NCI-H82 (cell line): ENCODE measurements at regions not wholly inside any gene's neighbourhood (a gene's known extent, or its start where the extent isn't known, plus 50 kb on each side); places are given as distances from the start of the nearest gene placed in this dataset.

Experiments
- DNase-seq: peaks from one replicate; lab custom pipeline; 2025; lab: John Stamatoyannopoulos, UW

DNA sequence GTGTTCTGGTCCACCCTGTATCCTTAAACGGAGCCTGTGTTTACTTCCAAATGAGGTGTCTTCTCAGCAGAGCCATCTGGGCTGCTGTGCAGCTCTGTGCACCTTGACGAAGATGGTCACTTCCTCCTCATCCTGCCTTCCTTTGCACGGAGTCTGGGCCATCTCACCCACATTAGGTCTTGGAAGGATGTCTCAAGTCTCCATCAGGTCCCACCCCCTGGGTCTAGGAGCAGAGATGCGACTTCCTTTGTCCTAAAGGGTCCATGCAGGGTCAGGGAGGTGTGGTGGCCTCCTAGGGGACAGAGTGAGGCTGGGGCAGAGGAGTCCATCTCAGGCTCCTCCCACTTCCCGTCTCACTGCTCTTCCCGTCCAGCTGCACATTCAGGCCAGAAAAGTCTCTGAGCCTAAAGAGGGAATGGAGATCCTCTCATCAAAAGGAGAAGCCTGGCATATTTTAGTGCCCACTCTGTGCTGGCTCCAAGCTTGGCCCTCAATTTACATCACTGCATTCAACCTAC lies 209.2 kb downstream of the MATN1 start:
- DNase-seq, result no peak

DNA sequence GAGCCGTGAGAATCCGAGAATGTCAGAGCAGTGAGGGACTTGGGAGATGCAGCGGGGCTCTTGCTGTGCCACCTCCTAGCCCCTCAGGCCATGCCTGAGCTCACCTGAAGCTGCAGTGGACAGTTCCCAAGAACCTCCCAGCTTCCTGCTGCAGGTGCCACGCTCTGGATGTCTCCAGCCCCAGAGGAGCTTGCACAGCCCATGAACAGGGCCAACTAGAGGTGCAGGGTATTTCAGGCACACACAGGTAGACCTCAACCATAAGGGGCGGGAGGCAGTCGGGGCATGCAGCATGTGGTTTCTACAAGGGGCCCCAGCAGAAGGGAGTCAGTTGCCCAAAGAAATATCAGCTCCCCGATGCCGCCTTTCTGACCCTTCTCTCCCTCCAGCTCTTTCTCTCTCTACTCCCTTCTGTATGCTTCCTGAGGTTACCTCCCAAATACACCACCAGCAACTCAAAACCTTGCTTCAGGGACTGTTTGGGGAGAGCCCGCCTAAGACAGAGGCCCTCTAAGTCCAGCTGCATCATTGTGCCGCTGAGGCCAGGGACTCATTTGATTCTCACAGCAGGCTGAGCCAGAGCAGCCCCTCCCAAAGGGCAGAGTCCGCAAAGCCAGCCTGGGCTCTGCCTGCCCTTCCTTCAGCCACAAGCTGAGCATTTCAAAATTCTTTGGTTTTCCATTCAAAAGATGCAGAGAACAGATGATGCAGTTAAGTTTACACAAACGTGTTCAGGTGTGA lies 209.8 kb downstream of the MATN1 start:
- no peak for DNase-seq

DNA sequence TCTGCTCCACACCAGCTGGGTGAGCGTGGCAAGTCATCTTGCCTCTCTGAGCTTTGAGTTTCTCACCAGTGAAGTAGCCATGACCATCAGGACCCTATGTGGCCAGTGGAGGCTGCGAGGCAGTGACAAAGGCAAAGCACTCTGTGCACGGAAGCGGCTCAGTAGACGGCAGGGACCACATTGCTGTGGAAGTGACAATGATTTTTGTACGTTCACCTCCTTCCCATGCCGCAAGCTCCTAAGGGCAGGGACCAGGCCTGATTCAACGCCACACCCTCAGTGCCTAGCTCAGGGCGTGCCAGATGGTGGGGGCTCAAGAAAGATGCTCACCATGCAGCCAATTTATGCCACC lies 210.5 kb downstream of the MATN1 start:
- no peak for DNase-seq

DNA sequence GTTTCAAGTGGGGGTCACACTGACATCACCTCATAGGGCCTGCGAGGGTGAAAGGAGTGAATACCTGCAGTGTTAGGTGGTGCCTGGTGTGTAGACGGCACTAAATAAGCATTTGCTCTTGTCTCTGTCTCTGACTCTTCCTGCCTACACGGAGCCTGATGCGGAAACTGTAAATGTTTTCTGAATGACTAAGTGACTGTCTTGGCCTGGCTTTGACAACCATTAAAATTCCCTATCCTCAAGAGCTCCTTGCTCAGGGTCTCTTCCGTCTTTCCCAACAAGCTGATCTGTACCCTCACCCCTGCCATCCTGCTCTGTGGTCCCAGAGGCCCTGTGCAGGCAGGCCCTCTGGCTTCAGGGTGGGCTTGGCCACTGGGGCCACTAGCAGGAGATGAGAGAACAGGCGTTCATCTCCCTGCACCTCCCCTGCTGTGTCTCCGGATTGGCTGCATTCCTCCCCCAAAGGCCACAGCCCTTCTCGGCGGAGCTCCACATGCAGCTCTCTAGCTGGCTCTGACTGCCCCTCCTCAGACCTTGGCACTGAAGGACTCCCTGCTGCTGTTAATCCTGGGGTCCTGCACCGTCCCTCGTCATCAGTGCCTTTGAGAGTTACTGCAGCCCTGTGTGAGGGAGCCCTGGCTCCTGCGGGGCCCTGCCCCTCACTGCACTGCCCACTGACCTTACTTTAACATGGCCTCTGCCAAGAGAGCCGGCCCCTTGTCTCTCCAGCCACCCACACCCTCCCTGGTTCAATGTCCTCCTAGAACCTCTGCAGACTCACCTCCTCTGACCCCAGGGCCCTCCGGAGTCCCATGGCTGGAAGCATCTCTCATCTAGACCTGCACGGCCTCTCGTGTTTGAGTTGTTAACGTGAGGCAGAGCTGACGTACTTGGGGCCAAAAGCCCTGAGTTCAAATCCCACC lies 211.1 kb downstream of the MATN1 start:
- no peak for DNase-seq

DNA sequence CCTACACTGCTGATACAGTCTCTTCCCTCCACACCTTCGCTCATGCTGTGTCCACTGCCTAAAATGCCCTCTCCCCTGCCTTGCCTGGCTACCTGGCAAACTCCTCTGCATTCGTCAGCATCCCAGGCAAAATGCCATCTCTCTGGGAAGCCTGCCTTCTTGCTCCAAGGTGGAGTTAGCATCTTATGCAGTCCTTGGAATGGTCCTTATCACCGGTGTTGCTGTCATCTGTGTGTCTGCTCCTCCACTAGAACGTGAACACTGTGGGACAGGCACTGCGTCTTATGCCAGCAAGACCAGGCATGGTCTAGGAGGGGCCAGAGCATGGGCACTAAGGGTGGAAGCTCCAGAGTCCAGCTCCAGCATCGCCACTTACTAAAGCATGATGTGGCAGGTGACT lies 211.8 kb downstream of the MATN1 start:
- no peak for DNase-seq

DNA sequence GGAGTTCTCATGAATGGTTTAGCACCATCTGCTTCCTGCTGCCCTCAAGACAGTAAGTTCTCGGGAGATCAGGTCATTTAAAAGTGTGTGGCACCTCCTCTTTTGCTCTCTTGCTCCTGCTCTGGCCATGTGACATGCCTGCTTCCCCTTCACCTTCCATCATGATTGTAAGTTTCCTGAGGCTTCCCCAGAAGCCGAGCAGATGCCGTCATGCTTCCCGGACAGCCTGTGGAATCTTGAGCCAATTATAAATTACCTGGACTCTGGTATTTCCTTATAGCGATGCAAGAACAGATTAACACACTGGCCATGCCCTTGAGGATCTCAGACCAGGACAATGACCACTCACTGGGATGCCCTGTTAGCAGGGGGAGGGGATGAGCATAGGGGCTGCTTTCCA lies 212.3 kb downstream of the MATN1 start:
- no peak for DNase-seq

DNA sequence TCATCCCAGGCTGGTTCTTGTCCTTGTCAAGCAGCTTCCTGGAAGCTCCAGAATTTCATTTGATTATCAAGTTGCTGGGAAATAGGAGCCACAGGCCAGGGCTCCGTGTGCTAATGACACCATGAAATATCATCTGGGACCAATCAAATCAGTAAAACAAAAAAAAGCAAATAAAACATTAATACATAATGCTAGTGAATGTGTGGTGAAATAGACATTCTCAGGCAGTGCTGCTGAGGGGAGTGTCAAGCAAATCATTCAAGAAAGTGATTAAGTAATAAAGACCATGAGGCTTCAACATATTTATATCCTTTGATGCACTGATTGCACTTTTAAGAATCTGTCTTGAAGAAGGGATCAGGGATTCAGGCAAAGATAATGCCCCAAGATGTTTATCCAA lies 213.7 kb downstream of the MATN1 start:
- DNase-seq, result no peak

DNA sequence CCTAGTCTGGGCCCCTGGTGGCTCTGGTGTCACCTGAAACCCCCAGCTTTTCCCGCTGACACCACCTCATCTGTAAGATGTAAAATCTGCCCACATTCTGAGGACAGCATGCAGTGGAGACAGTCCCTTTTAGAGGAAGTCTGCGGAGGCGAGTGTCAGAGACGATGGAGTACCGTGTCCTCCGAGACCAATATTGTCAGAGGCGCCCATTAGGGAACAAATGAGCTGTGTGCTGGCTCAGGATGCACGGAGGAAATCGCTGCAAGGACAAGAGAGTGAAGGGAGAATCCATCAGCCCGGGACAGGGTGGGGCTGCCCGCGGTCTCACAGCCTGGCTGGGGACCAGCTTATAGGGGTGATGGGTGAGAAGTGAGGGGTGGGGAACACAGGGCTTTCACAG lies 214.8 kb downstream of the MATN1 start:
- no peak for DNase-seq

DNA sequence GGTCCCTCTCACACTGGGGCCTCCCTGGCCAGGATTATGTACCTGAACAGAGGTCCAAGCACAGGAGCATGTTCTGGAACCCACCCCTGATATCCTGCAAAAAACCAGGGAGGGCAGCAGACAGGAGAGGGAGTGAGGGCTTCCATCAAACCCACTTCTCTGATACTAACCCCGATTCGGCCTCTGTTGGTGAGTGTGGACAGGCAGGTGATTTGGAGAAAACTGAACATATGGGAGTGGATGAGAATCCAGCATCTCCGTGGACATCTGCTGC lies 215.3 kb downstream of the MATN1 start:
- no peak for DNase-seq

DNA sequence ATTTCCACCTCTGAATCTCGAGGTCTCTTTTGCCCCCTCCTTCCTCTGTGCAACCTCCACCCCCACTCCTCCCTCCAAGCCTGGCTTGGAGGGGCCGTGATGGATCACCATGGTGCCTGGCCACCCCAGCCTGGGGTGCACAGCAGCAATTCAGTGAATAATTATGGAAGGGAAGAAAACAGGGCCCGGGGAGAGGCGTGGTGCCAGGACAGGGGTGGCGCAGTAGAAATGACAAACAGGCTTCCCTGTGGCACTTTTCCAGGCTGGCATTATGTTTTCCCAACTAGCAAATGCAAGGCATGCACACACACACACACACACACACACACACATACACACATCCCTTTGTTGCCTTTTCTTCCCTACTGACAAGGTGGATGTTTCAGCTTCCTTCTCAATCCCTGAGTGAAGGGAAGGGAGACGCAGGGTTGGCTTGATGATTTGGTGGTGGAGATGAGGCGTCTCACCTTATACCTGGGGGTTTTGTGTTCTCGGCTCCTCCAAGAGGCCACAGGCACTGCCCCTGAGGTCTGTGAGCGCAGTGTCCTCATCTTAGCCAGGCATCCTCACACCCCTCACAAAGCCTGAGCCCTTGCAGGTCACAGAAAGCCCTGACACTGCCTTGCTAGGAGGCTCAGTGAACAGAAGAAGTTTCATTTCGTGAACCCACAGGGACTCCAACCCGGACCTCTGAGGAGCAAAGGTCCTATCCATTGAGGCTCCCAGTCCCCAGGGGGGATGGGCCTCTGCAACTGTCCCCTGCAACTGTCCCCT lies 215.8 kb downstream of the MATN1 start:
- DNase-seq, result no peak

DNA sequence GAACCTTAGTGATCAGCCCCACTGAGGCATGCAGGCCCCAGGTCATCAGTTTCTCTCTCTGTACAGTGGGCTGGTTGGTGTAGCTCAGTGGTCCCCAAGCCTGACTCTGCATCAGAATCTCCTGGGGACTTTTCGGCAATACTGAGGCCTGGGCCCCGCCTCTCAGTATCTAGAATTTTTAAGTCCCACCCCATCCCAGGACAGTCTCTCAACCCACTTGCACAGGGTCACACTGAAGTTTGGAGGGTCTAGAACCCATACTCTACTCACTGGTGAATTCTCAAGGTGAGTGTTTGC lies 216.4 kb downstream of the MATN1 start:
- no peak for DNase-seq

DNA sequence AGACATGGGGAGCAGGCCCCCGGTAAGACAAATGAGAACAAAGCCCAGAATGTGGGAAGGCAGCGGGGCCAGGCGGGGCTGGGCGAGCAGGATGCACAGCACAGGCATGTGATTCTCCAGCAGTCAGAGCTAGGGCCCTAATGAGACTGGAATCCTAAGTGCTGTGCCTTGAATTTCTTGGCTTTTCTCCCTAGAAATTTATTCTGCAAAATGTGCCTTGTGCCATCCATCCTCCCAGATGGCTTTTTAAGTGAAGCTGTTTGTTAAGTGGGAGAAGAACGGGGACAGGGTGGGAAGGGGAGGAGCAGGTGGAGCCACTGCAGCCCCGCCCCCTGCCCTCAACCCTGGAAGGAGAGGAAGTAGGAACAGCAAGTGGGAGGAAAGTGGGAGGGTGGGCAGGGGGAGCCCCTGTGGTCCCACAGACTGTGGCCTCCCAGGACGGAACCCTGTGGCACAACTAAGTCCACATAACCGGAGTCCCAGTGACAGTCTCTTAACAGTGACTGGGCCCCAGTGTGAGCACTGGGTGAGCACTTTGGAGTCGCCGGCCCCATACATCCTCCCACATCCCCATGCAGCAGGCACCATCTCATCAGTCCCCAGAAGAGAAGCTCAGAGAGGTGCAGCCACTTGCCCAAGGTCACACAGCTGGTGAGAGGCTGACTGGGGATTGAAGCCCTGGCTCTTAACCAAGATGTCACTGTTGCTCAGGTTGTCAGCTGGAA lies 216.9 kb downstream of the MATN1 start:
- no peak for DNase-seq

DNA sequence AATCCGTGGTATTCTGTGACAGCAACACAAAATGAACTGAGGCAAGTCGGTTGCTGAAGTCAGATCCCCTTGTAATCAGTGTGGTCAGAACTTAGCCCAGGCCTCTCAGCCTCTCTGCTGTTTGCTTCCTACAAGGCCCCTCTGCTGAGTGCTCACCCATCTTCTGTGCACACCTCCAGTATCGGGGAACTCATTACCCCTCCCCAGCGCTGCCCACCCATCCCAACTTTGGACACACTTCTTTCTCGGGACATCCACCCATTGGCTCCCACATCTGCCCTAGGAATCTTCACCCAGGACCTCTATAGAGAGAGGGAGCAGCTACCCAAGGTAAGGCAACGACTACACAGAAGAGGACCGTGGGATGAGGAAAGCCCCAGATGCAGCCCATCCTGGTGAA lies 217.5 kb downstream of the MATN1 start:
- no peak for DNase-seq

DNA sequence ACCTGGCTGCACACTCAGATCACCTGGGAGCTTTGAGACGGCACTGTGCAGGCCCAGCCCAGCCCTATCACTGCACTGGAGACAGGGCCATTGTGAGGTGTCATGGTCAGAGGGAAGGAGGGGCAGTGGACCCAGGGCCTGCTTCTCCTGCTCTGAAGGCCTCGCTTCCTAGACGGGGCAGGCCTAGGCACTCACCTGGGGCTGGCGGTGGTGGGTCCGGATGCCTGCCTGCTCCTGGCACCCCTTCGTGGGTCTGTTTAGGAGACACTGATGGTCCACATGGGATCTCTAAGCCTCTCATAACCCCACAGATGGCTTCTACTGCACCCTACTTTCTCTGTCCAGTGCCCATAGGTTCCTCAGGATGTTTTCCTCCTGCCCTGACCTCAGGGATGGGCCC lies 230.9 kb downstream of the MATN1 start:
- no peak for DNase-seq

DNA sequence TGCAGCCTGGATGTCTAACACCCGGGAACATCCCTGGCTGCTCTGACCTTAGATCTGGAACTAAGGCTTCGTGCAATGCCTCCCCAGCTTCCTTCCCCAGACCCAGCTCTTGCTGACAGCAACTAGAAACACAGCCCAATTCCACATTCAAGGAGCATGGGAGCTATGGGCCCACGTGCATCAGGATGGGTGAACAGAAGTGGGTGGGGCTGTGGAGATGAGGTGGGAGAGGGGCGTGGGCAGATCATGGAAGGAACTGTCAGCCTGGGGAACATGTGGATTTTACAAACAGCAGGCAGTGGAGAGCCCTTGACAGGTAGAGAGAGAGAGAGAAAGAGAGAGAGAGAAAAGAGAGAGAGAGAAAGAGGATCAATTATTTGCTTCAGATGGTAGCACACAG lies 231.6 kb downstream of the MATN1 start:
- no peak for DNase-seq

DNA sequence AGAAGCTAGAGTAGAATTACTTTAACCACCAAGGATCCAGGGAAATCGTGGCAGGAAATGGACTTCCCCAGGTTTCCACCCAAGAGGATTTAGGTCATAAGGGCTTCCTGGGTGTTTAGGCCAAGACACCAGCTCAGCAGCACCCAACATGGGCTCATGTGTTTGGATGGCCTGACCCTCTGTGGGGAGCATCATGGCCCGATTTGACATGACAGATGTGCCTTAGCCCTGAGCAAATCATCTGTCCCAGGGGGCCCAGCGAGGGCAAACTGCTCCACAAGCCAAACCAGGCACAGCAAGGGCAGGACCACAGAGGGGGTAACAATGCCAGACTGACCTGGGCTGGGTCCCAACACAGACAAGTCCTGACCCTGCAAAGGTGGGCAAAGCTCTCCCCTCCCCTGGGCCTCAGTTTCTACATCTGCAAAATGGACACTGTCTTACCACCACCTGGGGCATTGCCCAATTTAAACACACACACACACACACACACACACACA lies 232.8 kb downstream of the MATN1 start:
- DNase-seq, result no peak

DNA sequence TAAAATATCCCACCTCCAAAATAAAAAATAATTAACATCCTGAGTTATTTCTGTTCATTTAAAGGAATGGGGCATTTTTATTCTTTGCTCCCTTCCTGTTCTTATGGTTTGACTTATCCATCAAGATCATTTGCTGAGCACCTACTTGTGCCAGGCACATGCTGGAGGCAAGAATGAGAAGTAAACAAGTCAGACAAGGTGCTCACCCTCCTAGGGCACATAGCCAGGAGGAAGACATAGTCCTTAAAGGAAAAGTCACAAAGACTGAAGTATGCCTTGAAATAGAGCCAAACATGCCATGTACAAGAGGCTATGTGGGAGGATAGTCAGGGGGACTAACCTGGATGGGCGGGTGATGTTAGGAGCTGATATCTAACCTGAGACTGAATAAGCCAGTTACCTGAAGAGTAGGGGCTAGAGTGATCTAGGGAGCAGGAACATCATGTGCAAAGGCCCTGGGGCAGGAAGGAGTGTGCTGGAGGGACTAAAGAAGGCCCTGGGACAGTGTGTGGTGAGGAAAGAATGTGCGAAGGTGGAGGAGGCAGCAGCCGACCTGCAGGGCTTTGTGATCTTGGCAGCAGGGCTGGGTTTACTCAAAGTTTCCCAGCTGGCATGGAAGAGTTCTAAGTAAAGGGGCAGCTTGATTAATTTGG lies 233.5 kb downstream of the MATN1 start:
- no peak for DNase-seq

DNA sequence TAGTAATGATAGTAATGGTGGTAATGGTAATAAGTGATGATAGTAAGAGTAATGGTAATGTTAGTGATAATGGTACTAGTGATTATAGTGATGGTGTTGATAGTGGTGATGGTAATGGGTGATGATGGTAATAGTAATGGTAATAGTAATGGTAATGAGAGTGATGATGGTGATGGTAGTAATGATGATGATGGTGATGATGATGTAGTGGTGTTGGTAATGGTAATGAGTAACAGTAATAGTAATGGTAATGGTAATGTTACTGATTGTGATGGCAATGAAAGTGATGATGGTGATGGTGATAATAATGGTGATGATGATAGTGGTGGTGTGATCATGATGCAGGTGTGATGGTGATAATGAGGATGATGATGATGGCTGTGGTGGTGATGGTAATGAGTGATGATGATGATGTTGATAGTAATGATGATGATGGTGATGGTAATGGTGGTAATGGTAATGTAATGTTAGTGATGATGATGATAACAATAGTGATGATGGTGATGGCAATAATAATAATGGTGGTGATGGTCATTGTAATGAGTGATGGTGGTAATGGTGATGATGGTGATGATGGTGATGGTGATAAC lies 235.0 kb downstream of the MATN1 start:
- DNase-seq, result no peak

DNA sequence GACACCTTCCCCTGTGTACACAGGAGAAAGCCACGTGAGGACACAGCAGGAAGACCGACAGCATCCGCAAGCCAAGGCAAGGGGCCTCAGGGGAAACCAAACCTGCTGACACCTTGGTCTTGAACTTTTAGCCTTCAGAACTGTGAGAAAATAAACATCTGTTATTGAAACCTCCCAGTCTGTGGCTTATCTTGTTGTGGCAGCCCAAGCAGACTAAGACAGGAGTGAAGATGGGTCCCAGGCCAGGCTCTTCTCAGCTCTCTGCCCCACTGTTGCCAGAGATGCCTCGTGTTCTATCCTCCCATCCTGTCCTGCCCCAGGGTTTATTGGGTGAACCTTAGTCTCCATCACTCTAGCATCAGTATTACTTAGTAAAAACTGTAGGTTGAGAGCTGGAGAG lies 236.3 kb downstream of the MATN1 start:
- no peak for DNase-seq

DNA sequence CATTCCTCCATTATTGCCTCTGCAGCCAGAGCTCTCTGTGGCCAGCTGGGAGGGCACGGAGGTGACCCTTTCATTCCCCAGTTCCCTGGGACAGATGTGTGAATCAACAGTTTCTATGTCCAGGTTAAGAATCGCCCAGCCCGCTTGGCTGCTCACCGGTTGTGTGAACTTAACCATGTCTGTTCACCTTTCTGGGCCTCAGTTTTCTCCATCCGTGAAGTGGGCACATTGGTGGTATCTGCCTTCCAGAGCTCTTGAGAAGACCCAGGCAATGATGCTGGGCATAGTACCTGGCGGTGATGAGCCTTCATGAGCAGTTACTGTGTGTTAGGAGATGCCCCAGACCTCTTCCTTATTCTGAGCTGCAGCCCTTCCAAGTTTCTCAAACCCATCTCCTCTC lies 238.3 kb downstream of the MATN1 start:
- no peak for DNase-seq

DNA sequence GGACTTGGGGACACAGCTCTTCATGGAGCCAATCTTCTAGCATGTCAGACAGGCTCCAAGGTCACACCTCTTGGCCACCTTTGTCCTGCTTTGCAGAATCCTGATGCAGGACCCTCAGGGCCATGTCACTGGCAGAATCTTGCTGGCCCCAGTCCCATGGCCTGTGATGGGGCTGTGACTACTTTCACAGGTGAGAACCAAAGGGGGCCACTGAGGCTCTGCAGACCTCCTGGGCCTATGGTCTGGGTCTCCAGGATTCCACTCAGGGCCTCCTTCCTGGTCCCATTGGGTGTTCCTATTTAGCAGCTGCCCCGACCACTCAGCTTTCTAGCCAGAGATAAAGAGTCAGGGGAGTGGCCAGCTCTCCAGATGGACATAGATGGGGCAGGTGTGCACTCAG lies 238.7 kb downstream of the MATN1 start:
- no peak for DNase-seq
